ENCODE measurements at regions not wholly inside any gene's neighbourhood (a gene's known extent, or its start where the extent isn't known, plus 50 kb on each side); places are given as distances from the start of the nearest gene placed in this dataset.

DNA sequence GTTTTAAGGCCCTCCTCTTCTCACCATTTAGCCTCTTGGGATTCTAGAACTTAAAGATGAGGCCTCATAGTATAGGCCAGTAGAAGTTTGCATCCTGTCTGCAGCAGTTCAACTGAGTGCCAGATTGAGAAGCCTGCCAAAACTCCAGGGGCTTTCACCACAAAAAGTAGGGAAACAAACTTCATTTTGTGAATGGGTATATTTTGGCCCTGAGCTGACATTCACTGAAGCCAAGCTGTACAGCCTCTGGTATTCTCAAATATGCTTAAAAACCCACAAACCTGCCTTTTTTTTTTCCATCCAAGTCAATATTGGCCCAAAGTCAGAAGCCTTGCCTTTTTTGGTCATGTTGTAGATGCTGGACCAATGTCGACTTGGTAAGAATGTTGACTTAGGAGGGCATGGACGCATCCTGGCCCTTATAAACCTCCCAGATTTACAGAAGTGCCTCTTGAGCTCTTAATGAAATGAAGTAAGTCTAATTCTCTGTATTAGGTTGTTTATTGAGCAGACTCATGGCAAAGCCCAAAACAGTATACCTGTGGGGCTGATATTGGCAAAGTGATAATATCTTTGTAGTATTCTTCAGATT, 337.5 kb downstream of the CHRM3 start:
- Histone ChIP-seq H3K9me1 (ENCODE audit: control insufficient read depth, extremely low read depth, insufficient read depth, low read length) (no peaks in the 10 kb centered on the region), H3K9me3 (ENCODE audit: control insufficient read depth, low read depth, low read length) (no peaks in the 10 kb centered on the region), H3K27ac (ENCODE audit: control insufficient read depth, insufficient read depth, low read length) (no peak overlapping the region), H3K4me3 (ENCODE audit: control insufficient read depth in 2 of 3, extremely low read depth in 1 of 3, insufficient read depth in 2 of 3, low read depth in 1 of 3, low read length in 3 of 3) (no peak overlapping the region), H3K4me2 (ENCODE audit: control insufficient read depth, extremely low read depth, insufficient read depth, low read depth, low read length) (no peak overlapping the region), H3K79me2 (ENCODE audit: control insufficient read depth, insufficient read depth, low read length) (no peaks in the 10 kb centered on the region), H3K36me3 (ENCODE audit: control insufficient read depth in 2 of 2, extremely low read depth in 1 of 2, insufficient read depth in 2 of 2, low read length in 2 of 2) (no peaks in the 10 kb centered on the region), H3K27me3 (ENCODE audit: control insufficient read depth, extremely low read depth, insufficient read depth, low read length) (no peaks in the 10 kb centered on the region), H2AFZ (ENCODE audit: control insufficient read depth, low read length) (no peak overlapping the region), H3K4me1 (ENCODE audit: control insufficient read depth, extremely low read depth, insufficient read depth, low read length) (no peaks in the 10 kb centered on the region), H3K9ac (ENCODE audit: control insufficient read depth, extremely low read depth, insufficient read depth, low read length) (no peak overlapping the region), H4K20me1 (ENCODE audit: control insufficient read depth, extremely low read depth, insufficient read depth, low read length) (no peaks in the 10 kb centered on the region)
- no peak for TF ChIP-seq EZH2 (IDR thresholded peaks at IDR 0.05; ENCODE audit: low read length)
- no peak for TF ChIP-seq CTCF (optimal IDR thresholded peaks at IDR 0.05 in 1 of 3, IDR thresholded peaks at IDR 0.05 in 1 of 3, conservative IDR thresholded peaks at IDR 0.05 in 1 of 3; ENCODE audit: extremely low read depth in 1 of 3, insufficient read depth in 2 of 3, low read length in 3 of 3)
- dilution Hi-C loops (cut with MboI; ENCODE audit: extremely low pct_ligation_motif_present, low sequenced_read_pairs): no loop called here
- no peak for FAIRE-seq
- no peak for DNase-seq (ENCODE audit: low read depth, low spot score)

GRCh38 chr1:239725371-239725770, 339.0 kb downstream of the CHRM3 start:
- Histone ChIP-seq H3K27ac (ENCODE audit: control insufficient read depth, insufficient read depth, low read length) (no peak overlapping the region), H3K4me3 (ENCODE audit: control insufficient read depth in 2 of 3, extremely low read depth in 1 of 3, insufficient read depth in 2 of 3, low read depth in 1 of 3, low read length in 3 of 3) (no peak overlapping the region), H3K79me2 (ENCODE audit: control insufficient read depth, insufficient read depth, low read length) (no peaks in the 10 kb centered on the region), H2AFZ (ENCODE audit: control insufficient read depth, low read length) (no peak overlapping the region), H3K9ac (ENCODE audit: control insufficient read depth, extremely low read depth, insufficient read depth, low read length) (no peak overlapping the region), H3K9me3 (ENCODE audit: control insufficient read depth, low read depth, low read length) (no peaks in the 10 kb centered on the region), H3K36me3 (ENCODE audit: control insufficient read depth in 2 of 2, extremely low read depth in 1 of 2, insufficient read depth in 2 of 2, low read length in 2 of 2) (no peaks in the 10 kb centered on the region), H4K20me1 (ENCODE audit: control insufficient read depth, extremely low read depth, insufficient read depth, low read length) (no peaks in the 10 kb centered on the region), H3K4me2 (ENCODE audit: control insufficient read depth, extremely low read depth, insufficient read depth, low read depth, low read length) (no peak overlapping the region), H3K9me1 (ENCODE audit: control insufficient read depth, extremely low read depth, insufficient read depth, low read length) (no peaks in the 10 kb centered on the region), H3K27me3 (ENCODE audit: control insufficient read depth, extremely low read depth, insufficient read depth, low read length) (no peaks in the 10 kb centered on the region), H3K4me1 (ENCODE audit: control insufficient read depth, extremely low read depth, insufficient read depth, low read length) (no peaks in the 10 kb centered on the region)
- FAIRE-seq: no peak
- TF ChIP-seq EZH2 (IDR thresholded peaks at IDR 0.05; ENCODE audit: low read length) (no peak), CTCF (optimal IDR thresholded peaks at IDR 0.05 in 1 of 3, IDR thresholded peaks at IDR 0.05 in 1 of 3, conservative IDR thresholded peaks at IDR 0.05 in 1 of 3; ENCODE audit: extremely low read depth in 1 of 3, insufficient read depth in 2 of 3, low read length in 3 of 3) (no peak)
- dilution Hi-C loops (cut with MboI; ENCODE audit: extremely low pct_ligation_motif_present, low sequenced_read_pairs): no loop called here
- no peak for DNase-seq (ENCODE audit: low read depth, low spot score)

Measured in keratinocyte (primary cell).